ENCODE measurements at regions not wholly inside any gene's neighbourhood (a gene's known extent, or its start where the extent isn't known, plus 50 kb on each side); places are given as distances from the start of the nearest gene placed in this dataset.

DNA sequence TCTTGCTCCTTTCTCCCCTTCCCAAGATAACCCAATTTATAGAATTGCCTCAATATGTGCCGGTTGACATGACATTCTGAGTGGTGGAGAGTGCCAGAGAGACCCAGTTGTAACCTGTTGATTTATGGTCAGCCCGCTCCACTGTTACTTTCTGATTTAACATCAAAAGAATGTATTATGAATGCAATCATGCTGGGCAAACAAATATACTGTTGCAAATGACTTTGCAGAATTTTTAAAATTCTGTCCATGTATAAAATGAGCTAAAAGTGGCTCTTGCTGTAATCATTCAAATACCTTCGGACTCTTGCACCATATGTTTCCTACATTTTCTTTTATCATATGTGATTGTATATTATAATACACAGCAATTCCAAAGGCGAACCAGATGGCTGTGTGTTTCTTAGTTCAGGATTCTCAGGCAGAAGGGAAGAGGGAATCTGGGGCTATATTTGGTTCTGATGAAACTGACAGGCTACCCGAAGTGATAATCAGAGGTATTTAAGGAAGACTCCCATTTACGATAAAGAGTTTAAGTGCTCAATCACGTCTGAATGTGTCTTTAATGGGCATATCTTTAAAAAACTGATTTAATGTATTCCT, 131.7 kb downstream of the CLCN4 start:
- no peak for DNase-seq (ENCODE audit: low read depth)
- TF ChIP-seq, protein P1, sequence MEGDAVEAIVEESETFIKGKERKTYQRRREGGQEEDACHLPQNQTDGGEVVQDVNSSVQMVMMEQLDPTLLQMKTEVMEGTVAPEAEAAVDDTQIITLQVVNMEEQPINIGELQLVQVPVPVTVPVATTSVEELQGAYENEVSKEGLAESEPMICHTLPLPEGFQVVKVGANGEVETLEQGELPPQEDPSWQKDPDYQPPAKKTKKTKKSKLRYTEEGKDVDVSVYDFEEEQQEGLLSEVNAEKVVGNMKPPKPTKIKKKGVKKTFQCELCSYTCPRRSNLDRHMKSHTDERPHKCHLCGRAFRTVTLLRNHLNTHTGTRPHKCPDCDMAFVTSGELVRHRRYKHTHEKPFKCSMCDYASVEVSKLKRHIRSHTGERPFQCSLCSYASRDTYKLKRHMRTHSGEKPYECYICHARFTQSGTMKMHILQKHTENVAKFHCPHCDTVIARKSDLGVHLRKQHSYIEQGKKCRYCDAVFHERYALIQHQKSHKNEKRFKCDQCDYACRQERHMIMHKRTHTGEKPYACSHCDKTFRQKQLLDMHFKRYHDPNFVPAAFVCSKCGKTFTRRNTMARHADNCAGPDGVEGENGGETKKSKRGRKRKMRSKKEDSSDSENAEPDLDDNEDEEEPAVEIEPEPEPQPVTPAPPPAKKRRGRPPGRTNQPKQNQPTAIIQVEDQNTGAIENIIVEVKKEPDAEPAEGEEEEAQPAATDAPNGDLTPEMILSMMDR (conservative IDR thresholded peaks at IDR 0.05; ENCODE audit: low read depth, low read length): no peak
- no peak overlapping the region for H3K4me3 ChIP-seq (ENCODE audit: low read depth, low read length)

DNA sequence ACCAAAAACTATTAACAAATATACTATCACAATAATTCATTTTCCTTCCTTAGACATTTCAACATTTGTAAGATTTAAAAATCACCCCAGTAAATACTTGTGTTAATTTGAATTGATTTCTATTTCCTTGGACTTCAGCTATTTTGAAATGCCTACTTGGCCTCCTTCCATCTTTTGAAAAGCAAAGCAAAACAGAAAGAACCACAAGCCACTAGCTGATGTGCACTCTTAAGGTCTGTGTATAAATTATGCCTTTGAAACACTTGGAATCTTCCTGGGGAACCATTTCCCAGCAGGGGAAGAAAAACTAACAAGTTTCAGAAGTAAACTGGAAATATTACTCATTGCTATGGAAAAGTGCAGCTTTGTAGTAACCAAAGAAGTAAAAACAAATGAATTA, 139.8 kb downstream of the CLCN4 start:
- TF ChIP-seq, protein P1 (conservative IDR thresholded peaks at IDR 0.05; ENCODE audit: low read depth, low read length): no peak
- DNase-seq (ENCODE audit: low read depth): no peak

DNA sequence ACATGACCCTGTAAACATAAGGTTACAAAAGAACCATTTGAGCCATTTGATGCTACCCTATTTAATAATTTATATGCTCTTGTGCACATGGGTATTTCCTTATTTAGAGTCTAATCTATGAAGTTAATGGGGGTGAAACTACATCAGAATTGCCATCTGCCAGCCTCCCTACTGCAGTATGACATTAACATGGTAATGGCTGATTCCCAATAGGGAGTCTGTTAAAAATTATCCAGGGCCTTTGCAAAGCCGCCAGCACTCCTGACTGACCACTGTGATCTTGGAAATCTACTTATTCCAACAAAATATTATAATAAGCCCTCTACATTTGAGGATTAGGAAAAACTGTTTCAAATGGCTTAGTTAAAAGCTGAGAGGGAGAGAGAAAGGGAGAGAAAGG, 153.7 kb downstream of the CLCN4 start:
- no peak overlapping the region for H3K4me3 ChIP-seq (ENCODE audit: low read depth, low read length)
- no peak for DNase-seq (ENCODE audit: low read depth)
- TF ChIP-seq, protein P1 (conservative IDR thresholded peaks at IDR 0.05; ENCODE audit: low read depth, low read length): no peak

More for the DNA sequence above, 139.8 kb downstream of the CLCN4 start:
- H3K4me3 ChIP-seq (ENCODE audit: low read depth, low read length): no peak overlapping the region

DNA sequence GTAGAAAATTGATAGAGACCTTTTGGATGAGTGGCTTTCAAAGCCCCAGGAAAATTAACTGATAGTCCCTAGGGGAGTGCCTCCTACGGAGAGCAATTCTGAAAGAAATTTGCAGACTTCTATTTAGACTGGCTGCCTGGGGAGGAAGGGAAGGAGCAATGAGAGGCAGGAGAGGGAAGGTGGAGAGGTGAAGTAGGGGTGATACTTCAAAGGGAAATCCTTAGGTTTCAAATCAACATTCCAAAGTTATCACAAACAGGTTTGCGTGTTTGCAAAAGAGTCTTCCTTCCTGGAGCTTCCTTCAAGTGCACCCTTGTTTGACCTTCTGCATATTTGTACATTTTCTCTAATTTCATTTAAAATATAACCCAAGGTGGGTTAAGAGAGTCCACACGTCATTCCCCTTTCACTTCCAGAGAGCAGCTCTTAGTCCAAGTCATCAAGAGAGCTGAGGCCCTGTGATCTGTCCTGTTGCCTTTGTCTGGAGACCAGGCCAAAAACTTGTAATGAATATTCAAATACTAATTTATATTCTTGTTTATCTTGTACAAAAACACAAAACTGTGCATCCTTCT, 157.8 kb downstream of the CLCN4 start:
- TF ChIP-seq, protein P1 (conservative IDR thresholded peaks at IDR 0.05; ENCODE audit: low read depth, low read length): no peak
- DNase-seq (ENCODE audit: low read depth): no peak
- no peak overlapping the region for H3K4me3 ChIP-seq (ENCODE audit: low read depth, low read length)

DNA sequence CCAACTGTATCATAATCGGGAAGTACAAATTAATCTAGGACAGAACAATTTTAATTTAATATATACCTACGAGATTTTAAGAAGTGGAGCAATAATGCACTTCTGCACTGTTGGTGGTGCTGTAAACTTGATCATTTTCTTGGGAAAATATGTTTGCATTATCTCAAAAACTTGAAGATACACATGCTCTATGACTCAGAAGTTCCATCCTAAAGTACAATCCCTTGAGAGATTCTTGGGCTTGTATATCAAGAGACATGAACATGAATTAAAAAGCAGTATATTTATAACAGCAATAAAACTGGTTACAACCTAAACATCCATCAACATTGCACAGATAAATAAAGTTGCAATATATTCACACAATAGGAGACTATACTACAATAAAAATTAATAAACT, 168.8 kb downstream of the CLCN4 start:
- no peak for DNase-seq (ENCODE audit: low read depth)
- H3K4me3 ChIP-seq (ENCODE audit: low read depth, low read length): no peak overlapping the region
- TF ChIP-seq, protein P1 (conservative IDR thresholded peaks at IDR 0.05; ENCODE audit: low read depth, low read length): no peak

DNA sequence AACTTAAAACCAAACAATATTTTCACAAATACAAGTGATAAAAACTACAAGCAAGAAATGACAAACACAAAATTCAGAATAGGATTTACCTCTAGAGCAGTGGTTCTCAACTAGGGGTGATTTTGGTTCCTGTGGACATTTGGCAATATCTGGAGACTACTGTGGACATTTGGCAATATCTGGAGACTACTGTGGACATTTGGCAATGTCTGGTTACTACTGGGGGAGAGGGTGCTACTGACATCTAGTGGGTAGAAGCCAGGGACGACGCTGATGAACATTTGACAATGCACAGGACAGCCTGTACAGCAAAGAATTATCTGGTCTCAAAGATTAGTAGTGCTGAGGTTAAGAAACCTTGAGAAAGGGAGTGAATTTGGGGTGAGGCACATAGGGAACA, 169.8 kb downstream of the CLCN4 start:
- TF ChIP-seq, protein P1 (conservative IDR thresholded peaks at IDR 0.05; ENCODE audit: low read depth, low read length): peak; percentile 63
- no peak overlapping the region for H3K4me3 ChIP-seq (ENCODE audit: low read depth, low read length)
- no peak for DNase-seq (ENCODE audit: low read depth)

DNA sequence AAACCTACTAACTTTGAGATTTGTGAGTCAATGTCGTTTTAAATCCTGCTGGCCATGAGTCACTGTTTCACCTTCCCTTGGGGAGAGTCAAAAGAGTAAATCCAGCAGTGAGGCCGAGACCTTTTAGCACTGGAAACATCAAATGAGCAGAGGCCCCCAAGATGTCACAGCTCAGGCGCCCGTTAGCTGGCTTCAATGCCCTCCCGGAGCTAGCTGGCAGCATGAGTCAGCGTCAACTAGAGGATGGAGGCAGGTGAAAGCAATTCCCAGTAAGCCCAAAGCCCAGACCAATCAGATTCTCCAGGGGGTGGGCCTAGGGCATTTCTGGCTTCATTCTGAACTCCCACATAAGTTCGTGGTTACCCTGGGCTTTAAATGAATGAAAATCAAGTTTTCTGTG, 170.9 kb downstream of the CLCN4 start:
- TF ChIP-seq, protein P1 (conservative IDR thresholded peaks at IDR 0.05; ENCODE audit: low read depth, low read length): no peak
- no peak for DNase-seq (ENCODE audit: low read depth)

More for the DNA sequence above, 170.9 kb downstream of the CLCN4 start:
- no peak overlapping the region for H3K4me3 ChIP-seq (ENCODE audit: low read depth, low read length)
